Natural killer cell treated with Interleukin-12 subunit alpha and Interleukin-12 subunit beta and Interleukin-15 and Interleukin-18, amount 100 ng/mL, for 72 hours (primary cell): ENCODE measurements at regions not wholly inside any gene's neighbourhood (a gene's known extent, or its start where the extent isn't known, plus 50 kb on each side); places are given as distances from the start of the nearest gene placed in this dataset.

Source experiments
- ATAC-seq, 2 donors: fragments of 150-1000 bp; cut with Tn5 transposase in 1 of 2; sonication (Bioruptor Pico), chemical (Tn5 transposase) in 1 of 2; 2 replicates each; pipeline ENCODE4 v1.10.0; 2021
- DNase-seq: peaks from one replicate; pipeline ENCODE4 v3.0.0; 2022; ENCODE audit warnings: low spot score
- H3K27ac Mint-ChIP-seq, 2 donors: 1 replicate in 1 of 2; 2 replicates in 1 of 2; pipeline ENCODE4 v1.8.0; 2022; ENCODE audit warnings: mixed read lengths in 2 of 2, mild to moderate bottlenecking in 1 of 2, moderate library complexity in 1 of 2
- H3K27me3 Mint-ChIP-seq, 2 donors: 1 replicate in 1 of 2; 2 replicates in 1 of 2; pipeline ENCODE4 v1.8.0; 2022; ENCODE audit warnings: mixed read lengths in 2 of 2
- H3K36me3 Mint-ChIP-seq: one replicate; pipeline ENCODE4 v1.8.0; 2022; ENCODE audit warnings: mixed read lengths
- H3K4me1 Mint-ChIP-seq, 2 donors: 1 replicate in 1 of 2; 2 replicates in 1 of 2; pipeline ENCODE4 v1.8.0; 2022; ENCODE audit warnings: low read depth in 2 of 2, mixed read lengths in 2 of 2, mild to moderate bottlenecking in 1 of 2
- H3K4me3 Mint-ChIP-seq: one replicate; pipeline ENCODE4 v1.8.0; 2022; ENCODE audit warnings: mixed read lengths
- H3K9me3 Mint-ChIP-seq: 2 replicates; pipeline ENCODE4 v1.8.0; 2022; ENCODE audit warnings: mixed read lengths

- H3K4me3 Mint-ChIP-seq, result no peak overlapping the region
These were observed 409.5 kb upstream of the ADGRL2 start for GRCh38 chr1:81391125-81391828.

GRCh38 chr1:81388435-81388834 is 412.3 kb upstream of the ADGRL2 start:
- Mint-ChIP-seq H3K9me3 (peaks cover 12% of the 10 kb centered on the region), H3K36me3 (no peaks in the 10 kb centered on the region), H3K4me3 (no peak overlapping the region), H3K4me1 (no peaks in the 10 kb centered on the region), H3K27me3 (no peaks in the 10 kb centered on the region), H3K27ac (no peak overlapping the region)
- DNase-seq (no peak), ATAC-seq (no peak)

More at GRCh38 chr1:81391125-81391828, 409.5 kb upstream of the ADGRL2 start:
- H3K36me3 Mint-ChIP-seq, result no peaks in the 10 kb centered on the region
- H3K4me1 Mint-ChIP-seq, result no peaks in the 10 kb centered on the region
- DNase-seq, result no peak
- no peaks in the 10 kb centered on the region for H3K27me3 Mint-ChIP-seq
- H3K9me3 Mint-ChIP-seq, result peaks cover 7% of the 10 kb centered on the region
- no peak overlapping the region for H3K27ac Mint-ChIP-seq
- ATAC-seq, result no peak

GRCh38 chr1:81387446-81387845 is 413.3 kb upstream of the ADGRL2 start:
- DNase-seq (no peak), ATAC-seq (no peak)
- Mint-ChIP-seq H3K9me3 (peaks cover 8% of the 10 kb centered on the region), H3K27ac (no peak overlapping the region), H3K4me1 (no peaks in the 10 kb centered on the region), H3K4me3 (no peak overlapping the region), H3K27me3 (no peaks in the 10 kb centered on the region), H3K36me3 (no peaks in the 10 kb centered on the region)

- peaks cover 6% of the 10 kb centered on the region for H3K9me3 Mint-ChIP-seq
- ATAC-seq (no peak), DNase-seq (no peak)
- H3K4me1 Mint-ChIP-seq, result no peaks in the 10 kb centered on the region
- H3K27ac Mint-ChIP-seq, result no peak overlapping the region
- no peaks in the 10 kb centered on the region for H3K36me3 Mint-ChIP-seq
- H3K27me3 Mint-ChIP-seq, result no peaks in the 10 kb centered on the region
- H3K4me3 Mint-ChIP-seq, result no peak overlapping the region
These were observed 418.2 kb upstream of the ADGRL2 start for GRCh38 chr1:81382561-81382960.

GRCh38 chr1:81381881-81382280 is 418.9 kb upstream of the ADGRL2 start:
- Mint-ChIP-seq H3K36me3 (no peaks in the 10 kb centered on the region), H3K9me3 (peaks cover 6% of the 10 kb centered on the region), H3K4me1 (no peaks in the 10 kb centered on the region), H3K27ac (no peak overlapping the region), H3K27me3 (no peaks in the 10 kb centered on the region), H3K4me3 (no peak overlapping the region)
- no peak for DNase-seq
- no peak for ATAC-seq

GRCh38 chr1:81380436-81380835 is 420.3 kb upstream of the ADGRL2 start:
- Mint-ChIP-seq H3K9me3 (peaks cover 7% of the 10 kb centered on the region), H3K4me1 (no peaks in the 10 kb centered on the region), H3K36me3 (no peaks in the 10 kb centered on the region), H3K27ac (no peak overlapping the region), H3K4me3 (no peak overlapping the region), H3K27me3 (no peaks in the 10 kb centered on the region)
- no peak for ATAC-seq
- no peak for DNase-seq

GRCh38 chr1:81379430-81379829 is 421.3 kb upstream of the ADGRL2 start:
- ATAC-seq, result no peak
- H3K4me1 Mint-ChIP-seq, result no peaks in the 10 kb centered on the region
- H3K27me3 Mint-ChIP-seq, result no peaks in the 10 kb centered on the region
- H3K27ac Mint-ChIP-seq, result no peak overlapping the region
- no peak overlapping the region for H3K4me3 Mint-ChIP-seq
- H3K36me3 Mint-ChIP-seq, result no peaks in the 10 kb centered on the region
- no peak for DNase-seq
- peaks cover 4% of the 10 kb centered on the region for H3K9me3 Mint-ChIP-seq

GRCh38 chr1:81377406-81377805 is 423.3 kb upstream of the ADGRL2 start:
- H3K4me1 Mint-ChIP-seq, result no peaks in the 10 kb centered on the region
- no peak for ATAC-seq
- no peak for DNase-seq
- H3K36me3 Mint-ChIP-seq, result no peaks in the 10 kb centered on the region
- H3K27ac Mint-ChIP-seq, result no peak overlapping the region
- H3K27me3 Mint-ChIP-seq, result no peaks in the 10 kb centered on the region
- H3K9me3 Mint-ChIP-seq, result peaks cover 10% of the 10 kb centered on the region
- H3K4me3 Mint-ChIP-seq, result no peak overlapping the region

GRCh38 chr1:81375884-81376548 is 424.7 kb upstream of the ADGRL2 start:
- no peaks in the 10 kb centered on the region for H3K4me1 Mint-ChIP-seq
- no peak overlapping the region for H3K27ac Mint-ChIP-seq
- no peaks in the 10 kb centered on the region for H3K27me3 Mint-ChIP-seq
- ATAC-seq (no peak), DNase-seq (no peak)
- H3K36me3 Mint-ChIP-seq, result no peaks in the 10 kb centered on the region
- no peak overlapping the region for H3K4me3 Mint-ChIP-seq
- H3K9me3 Mint-ChIP-seq, result peaks cover 10% of the 10 kb centered on the region

- Mint-ChIP-seq H3K27me3 (no peaks in the 10 kb centered on the region), H3K4me1 (no peaks in the 10 kb centered on the region), H3K9me3 (peaks cover 10% of the 10 kb centered on the region), H3K4me3 (no peak overlapping the region), H3K36me3 (no peaks in the 10 kb centered on the region), H3K27ac (no peak overlapping the region)
- no peak for DNase-seq
- ATAC-seq, result no peak
These were observed 426.3 kb upstream of the ADGRL2 start for GRCh38 chr1:81374481-81374880.

- no peak for ATAC-seq
- no peak for DNase-seq
- no peak overlapping the region for H3K27ac Mint-ChIP-seq
- H3K4me1 Mint-ChIP-seq, result no peaks in the 10 kb centered on the region
- H3K27me3 Mint-ChIP-seq, result no peaks in the 10 kb centered on the region
- peaks cover 18% of the 10 kb centered on the region for H3K9me3 Mint-ChIP-seq
- no peak overlapping the region for H3K4me3 Mint-ChIP-seq
- H3K36me3 Mint-ChIP-seq, result peaks cover 8% of the 10 kb centered on the region
These were observed 428.9 kb upstream of the ADGRL2 start for GRCh38 chr1:81371864-81372263.

- no peak for DNase-seq
- Mint-ChIP-seq H3K4me3 (no peak overlapping the region), H3K27ac (no peak overlapping the region), H3K4me1 (no peaks in the 10 kb centered on the region), H3K36me3 (peaks cover 10% of the 10 kb centered on the region), H3K9me3 (peaks cover 23% of the 10 kb centered on the region), H3K27me3 (no peaks in the 10 kb centered on the region)
- no peak for ATAC-seq
These were observed 430.9 kb upstream of the ADGRL2 start for GRCh38 chr1:81369833-81370232.

- DNase-seq (no peak), ATAC-seq (no peak)
- H3K4me1 Mint-ChIP-seq, result no peaks in the 10 kb centered on the region
- H3K9me3 Mint-ChIP-seq, result peaks cover 16% of the 10 kb centered on the region
- H3K27ac Mint-ChIP-seq, result no peak overlapping the region
- peaks cover 10% of the 10 kb centered on the region for H3K36me3 Mint-ChIP-seq
- H3K4me3 Mint-ChIP-seq, result no peak overlapping the region
- no peaks in the 10 kb centered on the region for H3K27me3 Mint-ChIP-seq
These were observed 434.6 kb upstream of the ADGRL2 start for GRCh38 chr1:81366173-81366572.

- H3K4me1 Mint-ChIP-seq, result no peaks in the 10 kb centered on the region
- H3K27ac Mint-ChIP-seq, result no peak overlapping the region
- ATAC-seq (no peak), DNase-seq (no peak)
- peaks cover 10% of the 10 kb centered on the region for H3K36me3 Mint-ChIP-seq
- H3K4me3 Mint-ChIP-seq, result no peak overlapping the region
- peaks cover 20% of the 10 kb centered on the region for H3K9me3 Mint-ChIP-seq
- no peaks in the 10 kb centered on the region for H3K27me3 Mint-ChIP-seq
These were observed 436.6 kb upstream of the ADGRL2 start for GRCh38 chr1:81364088-81364487.

GRCh38 chr1:81358151-81358550 is 442.6 kb upstream of the ADGRL2 start:
- no peak overlapping the region for H3K4me3 Mint-ChIP-seq
- no peak for ATAC-seq
- H3K9me3 Mint-ChIP-seq, result peaks cover 19% of the 10 kb centered on the region
- no peak for DNase-seq
- H3K4me1 Mint-ChIP-seq, result no peaks in the 10 kb centered on the region
- no peak overlapping the region for H3K27ac Mint-ChIP-seq
- no peaks in the 10 kb centered on the region for H3K27me3 Mint-ChIP-seq
- H3K36me3 Mint-ChIP-seq, result peaks cover 8% of the 10 kb centered on the region
